ENCODE measurements at regions not wholly inside any gene's neighbourhood (a gene's known extent, or its start where the extent isn't known, plus 50 kb on each side); places are given as distances from the start of the nearest gene placed in this dataset.

GRCh38 chr9:97761879-97762278, 64.7 kb upstream of the XPA start:
- H3K4me1 ChIP-seq (ENCODE audit: control insufficient read depth in 2 of 2, insufficient read depth in 1 of 2, low read depth in 1 of 2, low read length in 2 of 2) = no peaks in the 10 kb centered on the region
- H3K79me1 ChIP-seq (ENCODE audit: low read depth, low read length) = no peaks in the 10 kb centered on the region
- H2BK5ac ChIP-seq (ENCODE audit: low read length) = no peak overlapping the region
- no peak overlapping the region for H3K4me3 ChIP-seq (ENCODE audit: low read length in 2 of 2)
- no peak overlapping the region for H4K91ac ChIP-seq (ENCODE audit: low read depth, low read length, poor library complexity)
- H3K27ac ChIP-seq (replicated peaks; ENCODE audit: low read length) = no peak overlapping the region
- H4K8ac ChIP-seq (ENCODE audit: low read depth, low read length) = no peak overlapping the region
- H3K23ac ChIP-seq (ENCODE audit: low read depth, low read length, poor library complexity) = no peak overlapping the region
- H3K27me3 ChIP-seq (ENCODE audit: control insufficient read depth in 3 of 3, insufficient read depth in 3 of 3, low read depth in 1 of 3, low read length in 3 of 3) = peaks cover 0 to 16% (median 0%) of the 10 kb centered on the region in 3 experiments
- no peak overlapping the region for H3K4ac ChIP-seq (ENCODE audit: low read length)
- H3K14ac ChIP-seq (ENCODE audit: low read length) = no peak overlapping the region
- no peak overlapping the region for H2AFZ ChIP-seq (ENCODE audit: low read length)
- no peak overlapping the region for H2BK12ac ChIP-seq (ENCODE audit: low read length)
- no peak overlapping the region for H2AK5ac ChIP-seq (ENCODE audit: low read depth, low read length)
- no peak overlapping the region for H2BK15ac ChIP-seq (ENCODE audit: low read length)
- no peak overlapping the region for H2BK120ac ChIP-seq (ENCODE audit: low read depth, low read length)
- no CpG with 5 or more reads among the region's 8 CpGs for WGBS, 2 donors (ENCODE audit: extremely low coverage in 2 of 2, insufficient read length in 2 of 2, insufficient replicate concordance in 1 of 2)
- H3K4me2 ChIP-seq (ENCODE audit: insufficient read depth, low read length, poor library complexity, severe bottlenecking) = no peak overlapping the region
- H3K18ac ChIP-seq (ENCODE audit: low read length) = no peak overlapping the region
- no peaks in the 10 kb centered on the region for H3K36me3 ChIP-seq (replicated peaks in 1 of 2; ENCODE audit: control insufficient read depth in 2 of 2, insufficient read depth in 2 of 2, low read length in 2 of 2)
- peaks cover 0 to 2% of the 10 kb centered on the region in 2 donors for H3K9me3 ChIP-seq (replicated peaks in 1 of 2; ENCODE audit: control insufficient read depth in 2 of 2, insufficient read depth in 1 of 2, low read depth in 1 of 2, low read length in 2 of 2)
- no peak overlapping the region for H3K9ac ChIP-seq (ENCODE audit: low read depth, low read length, poor library complexity)
- DNase-seq (ENCODE audit: low spot score) = no peak

- no peak for DNase-seq (ENCODE audit: low spot score)
- Histone ChIP-seq H3K23ac (ENCODE audit: low read depth, low read length, poor library complexity) (no peak overlapping the region), H2BK120ac (ENCODE audit: low read depth, low read length) (no peak overlapping the region), H3K79me1 (ENCODE audit: low read depth, low read length) (no peaks in the 10 kb centered on the region), H2BK5ac (ENCODE audit: low read length) (no peak overlapping the region), H4K91ac (ENCODE audit: low read depth, low read length, poor library complexity) (no peak overlapping the region), H3K9ac (ENCODE audit: low read depth, low read length, poor library complexity) (no peak overlapping the region), H3K4me1 (ENCODE audit: control insufficient read depth in 2 of 2, insufficient read depth in 1 of 2, low read depth in 1 of 2, low read length in 2 of 2) (no peaks in the 10 kb centered on the region), H3K4ac (ENCODE audit: low read length) (no peak overlapping the region), H3K27ac (replicated peaks; ENCODE audit: low read length) (no peak overlapping the region), H3K9me3 (replicated peaks in 1 of 2; ENCODE audit: control insufficient read depth in 2 of 2, insufficient read depth in 1 of 2, low read depth in 1 of 2, low read length in 2 of 2) (no peaks in the 10 kb centered on the region), H3K27me3 (ENCODE audit: control insufficient read depth in 3 of 3, insufficient read depth in 3 of 3, low read depth in 1 of 3, low read length in 3 of 3) (peaks cover 0 to 20% (median 4%) of the 10 kb centered on the region in 3 experiments), H2AFZ (ENCODE audit: low read length) (no peak overlapping the region), H3K4me2 (ENCODE audit: insufficient read depth, low read length, poor library complexity, severe bottlenecking) (no peak overlapping the region), H3K4me3 (ENCODE audit: low read length in 2 of 2) (no peak overlapping the region), H2BK12ac (ENCODE audit: low read length) (no peak overlapping the region), H3K14ac (ENCODE audit: low read length) (no peak overlapping the region), H2BK15ac (ENCODE audit: low read length) (no peak overlapping the region), H2AK5ac (ENCODE audit: low read depth, low read length) (no peak overlapping the region), H3K18ac (ENCODE audit: low read length) (no peak overlapping the region), H3K36me3 (replicated peaks in 1 of 2; ENCODE audit: control insufficient read depth in 2 of 2, insufficient read depth in 2 of 2, low read length in 2 of 2) (no peaks in the 10 kb centered on the region), H4K8ac (ENCODE audit: low read depth, low read length) (no peak overlapping the region)
- WGBS, 2 donors (ENCODE audit: extremely low coverage in 2 of 2, insufficient read length in 2 of 2, insufficient replicate concordance in 1 of 2) = no CpG with 5 or more reads among the region's 4 CpGs
Observed at GRCh38 chr9:97763874-97764273, 66.7 kb upstream of the XPA start.

- Histone ChIP-seq H2AK5ac (ENCODE audit: low read depth, low read length) (no peak overlapping the region), H3K79me1 (ENCODE audit: low read depth, low read length) (no peaks in the 10 kb centered on the region), H3K36me3 (replicated peaks in 1 of 2; ENCODE audit: control insufficient read depth in 2 of 2, insufficient read depth in 2 of 2, low read length in 2 of 2) (no peaks in the 10 kb centered on the region), H3K23ac (ENCODE audit: low read depth, low read length, poor library complexity) (no peak overlapping the region), H3K4me3 (ENCODE audit: low read length in 2 of 2) (no peak overlapping the region), H3K4me2 (ENCODE audit: insufficient read depth, low read length, poor library complexity, severe bottlenecking) (no peak overlapping the region), H3K18ac (ENCODE audit: low read length) (no peak overlapping the region), H3K9ac (ENCODE audit: low read depth, low read length, poor library complexity) (no peak overlapping the region), H2BK120ac (ENCODE audit: low read depth, low read length) (no peak overlapping the region), H3K14ac (ENCODE audit: low read length) (no peak overlapping the region), H2BK5ac (ENCODE audit: low read length) (no peak overlapping the region), H3K27me3 (ENCODE audit: control insufficient read depth in 3 of 3, insufficient read depth in 3 of 3, low read depth in 1 of 3, low read length in 3 of 3) (peaks cover 0 to 26% (median 25%) of the 10 kb centered on the region in 3 experiments), H4K8ac (ENCODE audit: low read depth, low read length) (no peak overlapping the region), H3K9me3 (replicated peaks in 1 of 2; ENCODE audit: control insufficient read depth in 2 of 2, insufficient read depth in 1 of 2, low read depth in 1 of 2, low read length in 2 of 2) (no peaks in the 10 kb centered on the region), H2BK15ac (ENCODE audit: low read length) (no peak overlapping the region), H3K27ac (replicated peaks; ENCODE audit: low read length) (no peak overlapping the region), H4K91ac (ENCODE audit: low read depth, low read length, poor library complexity) (no peak overlapping the region), H3K4me1 (ENCODE audit: control insufficient read depth in 2 of 2, insufficient read depth in 1 of 2, low read depth in 1 of 2, low read length in 2 of 2) (no peaks in the 10 kb centered on the region), H2BK12ac (ENCODE audit: low read length) (no peak overlapping the region), H2AFZ (ENCODE audit: low read length) (no peak overlapping the region), H3K4ac (ENCODE audit: low read length) (no peak overlapping the region)
- no peak for DNase-seq (ENCODE audit: low spot score)
- WGBS, 2 donors (ENCODE audit: extremely low coverage in 2 of 2, insufficient read length in 2 of 2, insufficient replicate concordance in 1 of 2) = no CpG with 5 or more reads among the region's 2 CpGs
Observed at GRCh38 chr9:97766092-97766491, 69.0 kb upstream of the XPA start.

DNA sequence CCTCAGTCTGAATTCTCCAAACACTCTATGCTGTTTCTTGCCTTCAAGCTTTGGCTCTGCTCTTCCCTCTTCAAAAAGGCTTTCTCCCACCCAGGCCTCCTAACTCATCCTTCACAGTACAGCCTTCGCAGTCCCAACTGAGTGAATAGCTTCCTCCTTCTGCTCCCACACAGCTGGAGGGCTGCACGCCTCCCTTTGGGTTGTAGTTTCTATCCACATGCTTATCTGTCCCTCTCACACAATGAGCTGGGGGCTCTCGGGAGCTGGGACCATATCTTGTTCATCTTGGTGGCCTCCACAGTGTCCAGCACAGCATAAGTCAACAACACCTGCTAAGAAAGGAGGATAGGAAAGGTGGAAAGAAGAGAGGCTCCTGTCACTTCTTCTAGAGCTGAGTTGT, 69.5 kb upstream of the XPA start:
- Histone ChIP-seq H3K4me1 (ENCODE audit: control insufficient read depth in 2 of 2, insufficient read depth in 1 of 2, low read depth in 1 of 2, low read length in 2 of 2) (peaks cover 0 to under 1% of the 10 kb centered on the region in 2 donors), H3K4me3 (ENCODE audit: low read length in 2 of 2) (no peak overlapping the region), H3K79me1 (ENCODE audit: low read depth, low read length) (no peaks in the 10 kb centered on the region), H3K36me3 (replicated peaks in 1 of 2; ENCODE audit: control insufficient read depth in 2 of 2, insufficient read depth in 2 of 2, low read length in 2 of 2) (no peaks in the 10 kb centered on the region), H4K91ac (ENCODE audit: low read depth, low read length, poor library complexity) (no peak overlapping the region), H4K8ac (ENCODE audit: low read depth, low read length) (no peak overlapping the region), H3K4ac (ENCODE audit: low read length) (no peak overlapping the region), H3K18ac (ENCODE audit: low read length) (no peak overlapping the region), H3K27me3 (ENCODE audit: control insufficient read depth in 3 of 3, insufficient read depth in 3 of 3, low read depth in 1 of 3, low read length in 3 of 3) (peaks cover 0 to 30% (median 26%) of the 10 kb centered on the region in 3 experiments), H3K27ac (replicated peaks; ENCODE audit: low read length) (no peak overlapping the region), H2BK5ac (ENCODE audit: low read length) (no peak overlapping the region), H2BK12ac (ENCODE audit: low read length) (no peak overlapping the region), H3K9ac (ENCODE audit: low read depth, low read length, poor library complexity) (no peak overlapping the region), H3K23ac (ENCODE audit: low read depth, low read length, poor library complexity) (no peak overlapping the region), H2AK5ac (ENCODE audit: low read depth, low read length) (no peak overlapping the region), H3K14ac (ENCODE audit: low read length) (no peak overlapping the region), H2BK15ac (ENCODE audit: low read length) (no peak overlapping the region), H3K9me3 (replicated peaks in 1 of 2; ENCODE audit: control insufficient read depth in 2 of 2, insufficient read depth in 1 of 2, low read depth in 1 of 2, low read length in 2 of 2) (no peaks in the 10 kb centered on the region), H3K4me2 (ENCODE audit: insufficient read depth, low read length, poor library complexity, severe bottlenecking) (no peak overlapping the region), H2AFZ (ENCODE audit: low read length) (no peak overlapping the region), H2BK120ac (ENCODE audit: low read depth, low read length) (no peak overlapping the region)
- no peak for DNase-seq (ENCODE audit: low spot score)
- WGBS, 2 donors (ENCODE audit: extremely low coverage in 2 of 2, insufficient read length in 2 of 2, insufficient replicate concordance in 1 of 2) = no CpG with 5 or more reads among the region's 3 CpGs

Data from neuronal stem cell (in vitro differentiated cells).